ENCODE measurements at regions not wholly inside any gene's neighbourhood (a gene's known extent, or its start where the extent isn't known, plus 50 kb on each side); places are given as distances from the start of the nearest gene placed in this dataset.

- TF ChIP-seq CTCF (IDR thresholded peaks at IDR 0.05) (no peak), POLR2A (IDR thresholded peaks at IDR 0.05) (no peak)
These were observed 269.4 kb upstream of the RBMS3 start for GRCh38 chr3:29011441-29011840.

All from lower leg skin (tissue), 3 donors.